ENCODE measurements at regions not wholly inside any gene's neighbourhood (a gene's known extent, or its start where the extent isn't known, plus 50 kb on each side); places are given as distances from the start of the nearest gene placed in this dataset.

- intact Hi-C loops (cut with DNase I), result no loop called here
- Histone ChIP-seq H3K4me1 (no peaks in the 10 kb centered on the region), H3K36me3 (no peaks in the 10 kb centered on the region), H3K27me3 (no peaks in the 10 kb centered on the region), H3K9me3 (no peaks in the 10 kb centered on the region), H3K27ac (no peak overlapping the region), H3K4me3 (no peak overlapping the region)
- no peak for TF ChIP-seq POLR2AphosphoS5 (IDR thresholded peaks at IDR 0.05; ENCODE audit: insufficient read depth in 1 of 2, low read depth in 1 of 2)
- no peak for TF ChIP-seq POLR2A (IDR thresholded peaks at IDR 0.05)
- no peak for TF ChIP-seq CTCF (IDR thresholded peaks at IDR 0.05)
- no peak for DNase-seq (ENCODE audit: extremely low spot score in 2 of 2)
These were observed 300.4 kb downstream of the LRFN2 start for GRCh38 chr6:40286721-40287120.

- no peaks in the 10 kb centered on the region for H3K36me3 ChIP-seq
- intact Hi-C loops (cut with DNase I), result no loop called here
- H3K27ac ChIP-seq, result no peak overlapping the region
- no peaks in the 10 kb centered on the region for H3K4me1 ChIP-seq
- no peaks in the 10 kb centered on the region for H3K27me3 ChIP-seq
- no peak overlapping the region for H3K4me3 ChIP-seq
- TF ChIP-seq CTCF (IDR thresholded peaks at IDR 0.05), result no peak
- H3K9me3 ChIP-seq, result no peaks in the 10 kb centered on the region
- no peak for DNase-seq (ENCODE audit: extremely low spot score in 2 of 2)
These were observed 301.2 kb downstream of the LRFN2 start for GRCh38 chr6:40285996-40286395.

GRCh38 chr6:40285535-40285934 is 301.6 kb downstream of the LRFN2 start:
- Histone ChIP-seq H3K4me1 (no peaks in the 10 kb centered on the region), H3K4me3 (no peak overlapping the region), H3K36me3 (no peaks in the 10 kb centered on the region), H3K27me3 (no peaks in the 10 kb centered on the region), H3K27ac (no peak overlapping the region), H3K9me3 (no peaks in the 10 kb centered on the region)
- intact Hi-C loops (cut with DNase I), result no loop called here
- DNase-seq (ENCODE audit: extremely low spot score in 2 of 2), result no peak
- TF ChIP-seq CTCF (IDR thresholded peaks at IDR 0.05) (no peak), POLR2A (IDR thresholded peaks at IDR 0.05) (no peak), POLR2AphosphoS5 (IDR thresholded peaks at IDR 0.05; ENCODE audit: insufficient read depth in 1 of 2, low read depth in 1 of 2) (no peak)

- intact Hi-C loops (cut with DNase I), result no loop called here
- H3K36me3 ChIP-seq, result no peaks in the 10 kb centered on the region
- DNase-seq (ENCODE audit: extremely low spot score in 2 of 2), result no peak
- H3K4me3 ChIP-seq, result no peak overlapping the region
- no peak for TF ChIP-seq POLR2AphosphoS5 (IDR thresholded peaks at IDR 0.05; ENCODE audit: insufficient read depth in 1 of 2, low read depth in 1 of 2)
- TF ChIP-seq CTCF (IDR thresholded peaks at IDR 0.05), result no peak
- no peak for TF ChIP-seq POLR2A (IDR thresholded peaks at IDR 0.05)
- no peaks in the 10 kb centered on the region for H3K27me3 ChIP-seq
- no peaks in the 10 kb centered on the region for H3K9me3 ChIP-seq
- H3K4me1 ChIP-seq, result no peaks in the 10 kb centered on the region
- H3K27ac ChIP-seq, result no peak overlapping the region
These were observed 304.2 kb downstream of the LRFN2 start for GRCh38 chr6:40282986-40283385.

GRCh38 chr6:40281402-40281801 is 305.8 kb downstream of the LRFN2 start:
- DNase-seq (ENCODE audit: extremely low spot score in 2 of 2), result no peak
- H3K27ac ChIP-seq, result no peak overlapping the region
- H3K27me3 ChIP-seq, result no peaks in the 10 kb centered on the region
- no peak overlapping the region for H3K4me3 ChIP-seq
- intact Hi-C loops (cut with DNase I), result no loop called here
- TF ChIP-seq POLR2AphosphoS5 (IDR thresholded peaks at IDR 0.05; ENCODE audit: insufficient read depth in 1 of 2, low read depth in 1 of 2) (no peak), POLR2A (IDR thresholded peaks at IDR 0.05) (no peak), CTCF (IDR thresholded peaks at IDR 0.05) (no peak)
- no peaks in the 10 kb centered on the region for H3K9me3 ChIP-seq
- no peaks in the 10 kb centered on the region for H3K4me1 ChIP-seq
- no peaks in the 10 kb centered on the region for H3K36me3 ChIP-seq
